PC-9 (cell line): ENCODE measurements at regions not wholly inside any gene's neighbourhood (a gene's known extent, or its start where the extent isn't known, plus 50 kb on each side); places are given as distances from the start of the nearest gene placed in this dataset.

ENCODE experiments used
- BruUV-seq: library from RNA; stranded (reverse); fragments of 400-500 nt; replicated peaks from 2 replicates; lab custom pipeline; 2021; lab: Mats Ljungman, UMichigan
- CTCF ChIA-PET: fragments of 300-600 bp; sonication (Branson Sonifier 250); formaldehyde crosslinking; loops from one replicate; lab custom pipeline; 2022; ENCODE audit warnings: antibody characterized with exemption; lab: Charles Lee
- POLR2A ChIA-PET: fragments of 300-600 bp; sonication (Branson Sonifier 250); formaldehyde crosslinking; loops from one replicate; lab custom pipeline; 2022; ENCODE audit warnings: antibody characterized with exemption; ENCODE audit not compliant: unreplicated experiment; lab: Charles Lee
- DNase-seq, 2 experiments: peaks; one replicate each; pipeline versions ENCODE4 v3.0.0 to v3.0.0-alpha.2; 2015 to 2022; ENCODE audit warnings: mixed read lengths in 1 of 2
- H2AFZ ChIP-seq: fragments of 200-600 bp; sonication (generic); 2 replicates; pipeline ENCODE4 v1.8.1; 2017; ENCODE audit warnings: antibody characterized with exemption
- H3F3A ChIP-seq: fragments of 200-600 bp; sonication (generic); 2 replicates; pipeline ENCODE4 v1.8.1; 2017; ENCODE audit warnings: antibody characterized with exemption, mild to moderate bottlenecking, low read depth; ENCODE audit not compliant: insufficient read depth
- H3K27ac ChIP-seq: fragments of 200-600 bp; sonication (generic); 2 replicates; pipeline ENCODE4 v1.6.1; 2016; ENCODE audit warnings: mixed run types
- H3K27me3 ChIP-seq: fragments of 200-600 bp; sonication (generic); 2 replicates; pipeline ENCODE4 v1.6.1; 2016; ENCODE audit warnings: low read depth, mixed run types; ENCODE audit not compliant: insufficient read depth
- H3K36me3 ChIP-seq: fragments of 200-600 bp; sonication (generic); 2 replicates; pipeline ENCODE4 v1.6.1; 2016; ENCODE audit warnings: low read depth, mixed run types
- H3K4me1 ChIP-seq: fragments of 200-600 bp; sonication (generic); replicated peaks from 2 replicates; pipeline ENCODE4 v1.6.1; 2016; ENCODE audit warnings: mixed run types; ENCODE audit not compliant: insufficient read depth
- H3K4me2 ChIP-seq: fragments of 200-600 bp; sonication (generic); 2 replicates; pipeline ENCODE4 v1.6.1; 2017; ENCODE audit warnings: mixed run types
- H3K4me3 ChIP-seq: fragments of 200-600 bp; sonication (generic); 2 replicates; pipeline ENCODE4 v1.6.1; 2016; ENCODE audit warnings: mixed run types
- H3K79me2 ChIP-seq: fragments of 200-600 bp; sonication (generic); 2 replicates; pipeline ENCODE4 v1.6.1; 2017; ENCODE audit warnings: low read depth, mixed run types
- H3K9me2 ChIP-seq: fragments of 200-600 bp; sonication (generic); 2 replicates; pipeline ENCODE4 v1.8.1; 2017; ENCODE audit warnings: mild to moderate bottlenecking; ENCODE audit not compliant: insufficient read depth
- H3K9me3 ChIP-seq: fragments of 200-600 bp; sonication (generic); 2 replicates; pipeline ENCODE4 v1.8.1; 2016; ENCODE audit warnings: low read depth; ENCODE audit not compliant: insufficient read depth
- H4K20me1 ChIP-seq: fragments of 200-600 bp; sonication (generic); 2 replicates; pipeline ENCODE4 v1.8.1; 2017; ENCODE audit not compliant: insufficient read depth
- CTCF ChIP-seq: fragments of 200-600 bp; sonication (generic); conservative IDR thresholded peaks from 2 replicates; pipeline ENCODE4 v1.6.1; 2017; ENCODE audit warnings: mixed run types, antibody characterized with exemption, mild to moderate bottlenecking, moderate library complexity
- EZH2 ChIP-seq: fragments of 200-600 bp; sonication (generic); IDR thresholded peaks from 2 replicates; pipeline ENCODE4 v1.8.0; 2017; ENCODE audit warnings: antibody characterized with exemption, low read depth
- intact Hi-C: fragments of 100-400 bp; cut with micrococcal nuclease; formaldehyde crosslinking; loops from one replicate; pipeline ENCODE4 v1.10.0; 2022; ENCODE audit not compliant: unreplicated experiment

GRCh38 chr1:83531521-83532309 lies 467.2 kb downstream of the TTLL7 start:
- Histone ChIP-seq H3K79me2 (no peaks in the 10 kb centered on the region), H3K36me3 (no peaks in the 10 kb centered on the region), H3K9me2 (no peaks in the 10 kb centered on the region), H3K9me3 (no peaks in the 10 kb centered on the region), H2AFZ (no peak overlapping the region), H3K4me3 (no peak overlapping the region), H3K4me1 (no peaks in the 10 kb centered on the region), H3K4me2 (no peak overlapping the region), H3F3A (no peaks in the 10 kb centered on the region), H3K27me3 (no peaks in the 10 kb centered on the region), H4K20me1 (no peaks in the 10 kb centered on the region), H3K27ac (no peak overlapping the region)
- TF ChIP-seq EZH2 (no peak), CTCF (no peak)
- ChIA-PET CTCF (no interaction called here), POLR2A (interaction anchor here (0.5 kb wide), 1 partner anchor 219 kb away, joined by 3 read pairs; no protein-coding TSS in a partner anchor)
- BruUV-seq = no TSS peak
- intact Hi-C loops = no loop called here
- no peak for DNase-seq

- H3K79me2 ChIP-seq = no peaks in the 10 kb centered on the region
- no peak for DNase-seq
- no peak overlapping the region for H3K27ac ChIP-seq
- no peaks in the 10 kb centered on the region for H3F3A ChIP-seq
- H3K9me2 ChIP-seq = no peaks in the 10 kb centered on the region
- no peaks in the 10 kb centered on the region for H3K4me1 ChIP-seq
- no peaks in the 10 kb centered on the region for H3K27me3 ChIP-seq
- H3K4me2 ChIP-seq = no peak overlapping the region
- no peak for TF ChIP-seq CTCF
- no peaks in the 10 kb centered on the region for H3K9me3 ChIP-seq
- intact Hi-C loops = no loop called here
- no peaks in the 10 kb centered on the region for H3K36me3 ChIP-seq
- no TSS peak for BruUV-seq
- CTCF ChIA-PET = no interaction called here
- no peaks in the 10 kb centered on the region for H4K20me1 ChIP-seq
- POLR2A ChIA-PET = no interaction called here
- no peak overlapping the region for H3K4me3 ChIP-seq
- no peak overlapping the region for H2AFZ ChIP-seq
Measured at GRCh38 chr1:83530506-83530905, 468.4 kb downstream of the TTLL7 start.

GRCh38 chr1:83527987-83528386 lies 470.9 kb downstream of the TTLL7 start:
- intact Hi-C loops = no loop called here
- Histone ChIP-seq H3K27me3 (no peaks in the 10 kb centered on the region), H3K9me2 (no peaks in the 10 kb centered on the region; the same call in 1 of the 2 replicates), H3K4me1 (no peaks in the 10 kb centered on the region), H3K36me3 (no peaks in the 10 kb centered on the region), H4K20me1 (no peaks in the 10 kb centered on the region), H3K4me3 (no peak overlapping the region), H3K79me2 (no peaks in the 10 kb centered on the region), H3K9me3 (no peaks in the 10 kb centered on the region), H3F3A (no peaks in the 10 kb centered on the region), H3K27ac (no peak overlapping the region), H2AFZ (no peak overlapping the region), H3K4me2 (no peak overlapping the region)
- TF ChIP-seq CTCF = no peak
- no peak for TF ChIP-seq EZH2
- ChIA-PET CTCF (no interaction called here), POLR2A (no interaction called here)
- DNase-seq = no peak
- BruUV-seq = no TSS peak
